Astrocyte (in vitro differentiated cells and primary cell): ENCODE measurements at regions not wholly inside any gene's neighbourhood (a gene's known extent, or its start where the extent isn't known, plus 50 kb on each side); places are given as distances from the start of the nearest gene placed in this dataset.

Source experiments
- DNase-seq: peaks from one replicate; pipeline ENCODE4 v3.0.0-alpha.2; 2010; ENCODE audit warnings: low read depth
- FAIRE-seq: peaks from 2 replicates; lab custom pipeline; 2011; peaks lifted over from hg19 to GRCh38; lab: Jason Lieb, UNC
- H2AFZ ChIP-seq: 2 replicates; pipeline ENCODE4 v1.6.0; 2012; ENCODE audit warnings: low read depth, low read length, inconsistent platforms
- H3K27ac ChIP-seq: 2 replicates; pipeline ENCODE4 v1.5.1; 2011; ENCODE audit warnings: low read depth, low read length, inconsistent platforms
- H3K27me3 ChIP-seq: 2 replicates; pipeline ENCODE4 v1.6.0; 2011; ENCODE audit warnings: low read length, inconsistent platforms; ENCODE audit not compliant: insufficient read depth
- H3K36me3 ChIP-seq: 2 replicates; pipeline ENCODE4 v1.5.1; 2011; ENCODE audit warnings: low read length, inconsistent platforms; ENCODE audit not compliant: insufficient read depth
- H3K4me1 ChIP-seq: 2 replicates; pipeline ENCODE4 v1.5.1; 2011; ENCODE audit warnings: low read length, inconsistent platforms; ENCODE audit not compliant: insufficient read depth
- H3K4me2 ChIP-seq: 2 replicates; pipeline ENCODE4 v1.6.0; 2012; ENCODE audit warnings: low read length, inconsistent platforms
- H3K4me3 ChIP-seq: 2 replicates; pipeline ENCODE4 v1.5.1; 2011; ENCODE audit warnings: low read depth, mild to moderate bottlenecking, low read length, inconsistent platforms; ENCODE audit not compliant: insufficient read depth
- H3K79me2 ChIP-seq: 2 replicates; pipeline ENCODE4 v1.6.0; 2012; ENCODE audit warnings: mild to moderate bottlenecking, low read length, inconsistent platforms; ENCODE audit not compliant: insufficient read depth
- H3K9ac ChIP-seq: 2 replicates; pipeline ENCODE4 v1.6.0; 2012; ENCODE audit warnings: mild to moderate bottlenecking, low read length, inconsistent platforms
- H3K9me3 ChIP-seq: 2 replicates; pipeline ENCODE4 v1.5.1; 2012; ENCODE audit warnings: low read depth, mild to moderate bottlenecking, low read length, inconsistent platforms; ENCODE audit not compliant: insufficient read depth
- H4K20me1 ChIP-seq: 2 replicates; pipeline ENCODE4 v1.6.0; 2012; ENCODE audit warnings: low read length, inconsistent platforms; ENCODE audit not compliant: insufficient read depth
- H3K27ac Mint-ChIP-seq: one replicate; pipeline ENCODE4 v1.8.0; 2021; ENCODE audit warnings: mild to moderate bottlenecking, mixed read lengths; ENCODE audit not compliant: unreplicated experiment
- H3K27me3 Mint-ChIP-seq: one replicate; pipeline ENCODE4 v1.8.0; 2021; ENCODE audit warnings: low read depth, mixed read lengths; ENCODE audit not compliant: unreplicated experiment
- H3K36me3 Mint-ChIP-seq: one replicate; pipeline ENCODE4 v1.8.0; 2021; ENCODE audit warnings: low read depth, mixed read lengths; ENCODE audit not compliant: unreplicated experiment
- H3K4me1 Mint-ChIP-seq: one replicate; pipeline ENCODE4 v1.8.0; 2021; ENCODE audit warnings: low read depth, mixed read lengths; ENCODE audit not compliant: unreplicated experiment
- H3K4me3 Mint-ChIP-seq: one replicate; pipeline ENCODE4 v1.8.0; 2021; ENCODE audit warnings: mild to moderate bottlenecking, moderate library complexity, mixed read lengths; ENCODE audit not compliant: unreplicated experiment
- H3K9me3 Mint-ChIP-seq: one replicate; pipeline ENCODE4 v1.8.0; 2021; ENCODE audit warnings: mild to moderate bottlenecking, mixed read lengths; ENCODE audit not compliant: unreplicated experiment
- EZH2 ChIP-seq: IDR thresholded peaks from 2 replicates; pipeline ENCODE4 v1.6.1; 2012; ENCODE audit warnings: mild to moderate bottlenecking, low read length, inconsistent platforms; ENCODE audit not compliant: insufficient read depth
- TF ChIP-seq, protein P1 (sequence below): IDR thresholded peaks from 2 replicates; pipeline ENCODE4 v1.5.1; 2011; ENCODE audit warnings: low read depth, mild to moderate bottlenecking, inconsistent platforms, low read length, moderate library complexity; ENCODE audit not compliant: insufficient read depth

DNA sequence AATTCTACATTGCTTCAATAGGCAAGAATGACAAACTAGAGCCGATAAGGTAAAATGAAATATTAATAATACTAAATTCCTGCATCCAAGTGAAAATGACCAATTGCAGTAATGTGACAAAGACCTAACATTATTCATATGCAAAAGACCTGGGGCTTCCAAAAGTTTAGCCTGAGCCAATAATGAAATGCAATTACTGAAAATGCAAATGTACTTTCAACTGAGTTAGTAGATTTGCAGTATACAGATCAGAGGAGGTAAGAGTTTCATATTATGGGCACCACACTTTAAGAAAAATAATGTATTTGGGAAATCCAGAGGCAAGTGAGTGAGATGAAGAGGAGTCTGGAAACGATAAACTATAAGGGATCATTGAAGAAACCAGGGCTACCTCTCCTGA lies 193.7 kb upstream of the GMDS start:
- Histone ChIP-seq H3K9ac (no peak overlapping the region), H4K20me1 (no peaks in the 10 kb centered on the region), H3K36me3 (no peaks in the 10 kb centered on the region), H3K4me3 (no peak overlapping the region), H3K27ac (no peak overlapping the region), H3K4me1 (no peaks in the 10 kb centered on the region), H3K4me2 (no peak overlapping the region), H2AFZ (no peak overlapping the region), H3K9me3 (no peaks in the 10 kb centered on the region), H3K79me2 (no peaks in the 10 kb centered on the region), H3K27me3 (no peaks in the 10 kb centered on the region)
- no peak overlapping the region for H3K27ac Mint-ChIP-seq
- FAIRE-seq: no peak
- no peaks in the 10 kb centered on the region for H3K36me3 Mint-ChIP-seq
- no peak overlapping the region for H3K4me3 Mint-ChIP-seq
- no peak for TF ChIP-seq EZH2
- TF ChIP-seq, protein P1, sequence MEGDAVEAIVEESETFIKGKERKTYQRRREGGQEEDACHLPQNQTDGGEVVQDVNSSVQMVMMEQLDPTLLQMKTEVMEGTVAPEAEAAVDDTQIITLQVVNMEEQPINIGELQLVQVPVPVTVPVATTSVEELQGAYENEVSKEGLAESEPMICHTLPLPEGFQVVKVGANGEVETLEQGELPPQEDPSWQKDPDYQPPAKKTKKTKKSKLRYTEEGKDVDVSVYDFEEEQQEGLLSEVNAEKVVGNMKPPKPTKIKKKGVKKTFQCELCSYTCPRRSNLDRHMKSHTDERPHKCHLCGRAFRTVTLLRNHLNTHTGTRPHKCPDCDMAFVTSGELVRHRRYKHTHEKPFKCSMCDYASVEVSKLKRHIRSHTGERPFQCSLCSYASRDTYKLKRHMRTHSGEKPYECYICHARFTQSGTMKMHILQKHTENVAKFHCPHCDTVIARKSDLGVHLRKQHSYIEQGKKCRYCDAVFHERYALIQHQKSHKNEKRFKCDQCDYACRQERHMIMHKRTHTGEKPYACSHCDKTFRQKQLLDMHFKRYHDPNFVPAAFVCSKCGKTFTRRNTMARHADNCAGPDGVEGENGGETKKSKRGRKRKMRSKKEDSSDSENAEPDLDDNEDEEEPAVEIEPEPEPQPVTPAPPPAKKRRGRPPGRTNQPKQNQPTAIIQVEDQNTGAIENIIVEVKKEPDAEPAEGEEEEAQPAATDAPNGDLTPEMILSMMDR: no peak
- peaks cover 2% of the 10 kb centered on the region for H3K27me3 Mint-ChIP-seq
- no peak for DNase-seq
- peaks cover 2% of the 10 kb centered on the region for H3K4me1 Mint-ChIP-seq
- peaks cover 3% of the 10 kb centered on the region for H3K9me3 Mint-ChIP-seq

DNA sequence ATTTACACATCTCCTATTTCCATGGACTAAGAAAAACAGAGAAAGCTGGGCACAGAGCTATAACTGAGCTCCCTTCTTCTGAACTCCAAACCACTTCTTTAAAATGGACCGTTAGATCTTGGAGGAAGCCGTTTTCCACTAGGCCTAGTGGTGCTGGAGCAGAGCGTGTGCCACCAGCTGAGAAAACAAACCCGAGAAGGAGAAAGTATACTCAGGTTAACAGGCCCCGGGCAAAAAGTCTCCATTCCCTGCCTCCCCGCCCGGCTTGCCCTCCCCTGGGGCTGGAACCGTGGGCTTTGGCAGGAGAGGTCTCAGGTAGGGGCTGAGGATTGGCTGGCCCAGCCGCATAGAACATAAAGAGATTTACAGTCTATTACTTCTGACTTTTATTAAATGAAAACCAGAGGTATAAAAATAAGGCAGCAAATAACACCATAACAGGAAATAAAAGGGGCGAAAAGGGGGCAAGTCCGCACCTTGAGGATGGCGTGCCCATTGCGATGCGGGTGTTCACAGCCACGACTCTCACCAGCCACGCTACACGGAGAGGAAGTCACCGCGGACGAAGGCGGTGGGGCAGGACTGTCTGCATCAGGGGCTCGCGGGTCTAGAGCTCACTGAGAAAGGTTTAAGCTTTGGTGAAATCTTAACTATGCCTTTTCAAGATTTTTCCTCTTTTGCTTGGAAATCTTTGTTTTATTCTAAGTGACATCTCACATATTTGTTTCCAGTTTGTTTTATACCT lies 191.2 kb upstream of the GMDS start:
- Histone ChIP-seq H3K36me3 (no peaks in the 10 kb centered on the region), H3K27ac (no peak overlapping the region), H3K4me3 (no peak overlapping the region), H3K4me1 (peaks cover 17% of the 10 kb centered on the region), H3K4me2 (no peak overlapping the region), H3K27me3 (no peaks in the 10 kb centered on the region), H3K79me2 (no peaks in the 10 kb centered on the region), H2AFZ (no peak overlapping the region), H3K9ac (no peak overlapping the region), H3K9me3 (no peaks in the 10 kb centered on the region), H4K20me1 (no peaks in the 10 kb centered on the region)
- FAIRE-seq: no peak
- no peaks in the 10 kb centered on the region for H3K36me3 Mint-ChIP-seq
- H3K27ac Mint-ChIP-seq: no peak overlapping the region
- TF ChIP-seq EZH2: no peak
- TF ChIP-seq, protein P1: no peak
- peaks cover 20% of the 10 kb centered on the region for H3K4me1 Mint-ChIP-seq
- DNase-seq: no peak
- H3K27me3 Mint-ChIP-seq: peaks cover 2% of the 10 kb centered on the region
- H3K9me3 Mint-ChIP-seq: peaks cover 3% of the 10 kb centered on the region
- no peak overlapping the region for H3K4me3 Mint-ChIP-seq

GRCh38 chr6:2435323-2435722 lies 189.9 kb upstream of the GMDS start:
- Mint-ChIP-seq H3K4me1 (peaks cover 25% of the 10 kb centered on the region), H3K27ac (no peak overlapping the region), H3K27me3 (peaks cover 2% of the 10 kb centered on the region), H3K9me3 (peaks cover 3% of the 10 kb centered on the region), H3K36me3 (no peaks in the 10 kb centered on the region), H3K4me3 (no peak overlapping the region)
- Histone ChIP-seq H3K4me1 (peaks cover 17% of the 10 kb centered on the region), H2AFZ (no peak overlapping the region), H3K79me2 (no peaks in the 10 kb centered on the region), H4K20me1 (no peaks in the 10 kb centered on the region), H3K9ac (no peak overlapping the region), H3K27me3 (no peaks in the 10 kb centered on the region), H3K27ac (no peak overlapping the region), H3K36me3 (no peaks in the 10 kb centered on the region), H3K4me3 (no peak overlapping the region), H3K9me3 (no peaks in the 10 kb centered on the region), H3K4me2 (no peak overlapping the region)
- FAIRE-seq: no peak
- no peak for DNase-seq
- no peak for TF ChIP-seq EZH2
- TF ChIP-seq, protein P1: no peak
